Endothelial cell of umbilical vein (primary cell): ENCODE measurements at regions not wholly inside any gene's neighbourhood (a gene's known extent, or its start where the extent isn't known, plus 50 kb on each side); places are given as distances from the start of the nearest gene placed in this dataset.

Experiments used
- BruUV-seq: library from RNA; stranded (reverse); fragments of 400-500 nt; replicated peaks from 2 replicates; lab custom pipeline; 2021; lab: Mats Ljungman, UMichigan
- CTCF ChIA-PET: fragments of 300-600, 350-600 bp; sonication (Branson Sonifier 250); formaldehyde crosslinking; loops from one replicate; lab custom pipeline; 2021; ENCODE audit warnings: antibody characterized with exemption, inconsistent platforms; lab: Charles Lee
- POLR2A ChIA-PET: fragments of 300-600, 350-600 bp; sonication (Branson Sonifier 250); formaldehyde crosslinking; loops from one replicate; lab custom pipeline; 2021; ENCODE audit warnings: antibody characterized with exemption, inconsistent platforms; lab: Charles Lee
- DNase-seq: peaks from one replicate; pipeline ENCODE4 v3.0.0-alpha.2; 2011; ENCODE audit warnings: low read depth, low spot score
- FAIRE-seq: peaks from 2 replicates; lab custom pipeline; 2011; peaks lifted over from hg19 to GRCh38; lab: Jason Lieb, UNC
- H2AFZ ChIP-seq: 2 replicates; pipeline ENCODE4 v1.6.0; 2012; ENCODE audit warnings: low read depth, low read length, control low read depth, inconsistent platforms
- H3K27ac ChIP-seq: 2 replicates; pipeline ENCODE4 v1.5.1; 2011; ENCODE audit warnings: low read depth, mild to moderate bottlenecking, control low read depth, low read length, moderate library complexity; ENCODE audit not compliant: insufficient read depth
- H3K27me3 ChIP-seq, 2 experiments: 2 replicates each; pipeline versions ENCODE4 v1.6.0 to v1.6.1; 2011; ENCODE audit warnings: low read length in 2 of 2, mixed read lengths in 1 of 2; ENCODE audit not compliant: control insufficient read depth in 2 of 2, insufficient read depth in 2 of 2
- H3K36me3 ChIP-seq, 2 experiments: 2 replicates in 1 of 2; 3 replicates in 1 of 2; pipeline ENCODE4 v1.5.1; 2011; ENCODE audit warnings: low read length in 2 of 2, mild to moderate bottlenecking in 1 of 2, moderate library complexity in 1 of 2; ENCODE audit not compliant: control insufficient read depth in 2 of 2, insufficient read depth in 2 of 2; ENCODE audit errors: extremely low read depth in 1 of 2
- H3K4me1 ChIP-seq: 3 replicates; pipeline ENCODE4 v1.5.1; 2011; ENCODE audit warnings: mild to moderate bottlenecking, low read length; ENCODE audit not compliant: control insufficient read depth, insufficient read depth; ENCODE audit errors: extremely low read depth
- H3K4me2 ChIP-seq: 2 replicates; pipeline ENCODE4 v1.6.1; 2011; ENCODE audit warnings: low read length, control low read depth, mixed read lengths; ENCODE audit not compliant: insufficient read depth
- H3K4me3 ChIP-seq, 3 experiments: fragments of 200-600 bp in 1 of 3; sonication (generic), shearing (Covaris generic) in 1 of 3; replicated peaks in 1 of 3; 2 replicates each; pipeline ENCODE4 v1.5.1; 2011 to 2016; ENCODE audit warnings: control low read depth in 3 of 3, low read length in 3 of 3, mild to moderate bottlenecking in 2 of 3, inconsistent platforms in 1 of 3, low read depth in 1 of 3, moderate library complexity in 1 of 3; ENCODE audit not compliant: insufficient read depth in 1 of 3
- H3K79me2 ChIP-seq: 2 replicates; pipeline ENCODE4 v1.6.0; 2012; ENCODE audit warnings: low read length, inconsistent platforms; ENCODE audit not compliant: control insufficient read depth, insufficient read depth
- H3K9ac ChIP-seq: replicated peaks from 2 replicates; pipeline ENCODE3; 2011; ENCODE audit warnings: low read length, control low read depth; ENCODE audit not compliant: insufficient read depth; ENCODE audit errors: extremely low read depth
- H3K9me1 ChIP-seq: replicated peaks from 3 replicates; pipeline ENCODE4 v1.6.0; 2011; ENCODE audit warnings: mild to moderate bottlenecking, low read length; ENCODE audit not compliant: control insufficient read depth, insufficient read depth; ENCODE audit errors: extremely low read depth
- H3K9me3 ChIP-seq: replicated peaks from 2 replicates; pipeline ENCODE4 v1.5.1; 2012; ENCODE audit warnings: low read length, inconsistent platforms; ENCODE audit not compliant: control insufficient read depth, insufficient read depth
- H4K20me1 ChIP-seq: replicated peaks from 2 replicates; pipeline ENCODE3; 2011; ENCODE audit warnings: mild to moderate bottlenecking, low read length; ENCODE audit not compliant: control insufficient read depth, insufficient read depth; ENCODE audit errors: extremely low read depth
- EZH2 ChIP-seq: IDR thresholded peaks from 2 replicates; pipeline ENCODE4 v1.6.1; 2012; ENCODE audit warnings: borderline replicate concordance, low read depth, mild to moderate bottlenecking, moderate library complexity, low read length, inconsistent platforms; ENCODE audit not compliant: severe bottlenecking
- FOS ChIP-seq: IDR thresholded peaks from 2 replicates; pipeline ENCODE4 v1.6.1; 2011; ENCODE audit warnings: mild to moderate bottlenecking, low read length, moderate library complexity, borderline replicate concordance; ENCODE audit not compliant: insufficient read depth
- GATA2 ChIP-seq: IDR thresholded peaks from 2 replicates; pipeline ENCODE4 v1.7.0; 2011; ENCODE audit warnings: low read depth, mild to moderate bottlenecking, moderate library complexity, mixed read lengths, low read length; ENCODE audit not compliant: insufficient read length, insufficient read depth
- JUN ChIP-seq: IDR thresholded peaks from 2 replicates; pipeline ENCODE4 v1.6.1; 2011; ENCODE audit warnings: borderline replicate concordance, low read depth; ENCODE audit not compliant: insufficient read length, insufficient read depth
- MAX ChIP-seq: IDR thresholded peaks from 2 replicates; pipeline ENCODE4 v1.6.1; 2011; ENCODE audit not compliant: insufficient read depth, insufficient read length
- MYC ChIP-seq: IDR thresholded peaks from one replicate; pipeline ENCODE4 v1.6.1; 2011; ENCODE audit warnings: mild to moderate bottlenecking, low read depth, low read length
- POLR2A ChIP-seq: IDR thresholded peaks from 2 replicates; pipeline ENCODE4 v1.6.1; 2012; ENCODE audit warnings: low read depth, mild to moderate bottlenecking, control low read depth, low read length
- POLR2AphosphoS5 ChIP-seq: IDR thresholded peaks from 2 replicates; pipeline ENCODE4 v1.6.1; 2012; ENCODE audit warnings: low read depth, mild to moderate bottlenecking, control low read depth, low read length, moderate library complexity; ENCODE audit not compliant: insufficient read depth
- dilution Hi-C: fragments of 300-500 bp; cut with MboI; formaldehyde crosslinking; loops from one replicate; pipeline ENCODE4 v1.15.0; 2019; ENCODE audit warnings: low sequenced_read_pairs; ENCODE audit not compliant: extremely low pct_ligation_motif_present
- intact Hi-C: fragments of 100-400 bp; cut with micrococcal nuclease; formaldehyde crosslinking; loops from one replicate; pipeline ENCODE4 v1.10.0; 2022
- TF ChIP-seq, protein P1 (sequence below), 2 donors: IDR thresholded peaks; 1 replicate in 1 of 2; 2 replicates in 1 of 2; pipeline ENCODE4 v1.5.1; 2011; ENCODE audit warnings: low read length in 2 of 2, mild to moderate bottlenecking in 2 of 2, moderate library complexity in 2 of 2, control low read depth in 1 of 2, inconsistent platforms in 1 of 2, low read depth in 1 of 2; ENCODE audit not compliant: insufficient read depth in 1 of 2; ENCODE audit errors: extremely low read depth in 1 of 2

DNA sequence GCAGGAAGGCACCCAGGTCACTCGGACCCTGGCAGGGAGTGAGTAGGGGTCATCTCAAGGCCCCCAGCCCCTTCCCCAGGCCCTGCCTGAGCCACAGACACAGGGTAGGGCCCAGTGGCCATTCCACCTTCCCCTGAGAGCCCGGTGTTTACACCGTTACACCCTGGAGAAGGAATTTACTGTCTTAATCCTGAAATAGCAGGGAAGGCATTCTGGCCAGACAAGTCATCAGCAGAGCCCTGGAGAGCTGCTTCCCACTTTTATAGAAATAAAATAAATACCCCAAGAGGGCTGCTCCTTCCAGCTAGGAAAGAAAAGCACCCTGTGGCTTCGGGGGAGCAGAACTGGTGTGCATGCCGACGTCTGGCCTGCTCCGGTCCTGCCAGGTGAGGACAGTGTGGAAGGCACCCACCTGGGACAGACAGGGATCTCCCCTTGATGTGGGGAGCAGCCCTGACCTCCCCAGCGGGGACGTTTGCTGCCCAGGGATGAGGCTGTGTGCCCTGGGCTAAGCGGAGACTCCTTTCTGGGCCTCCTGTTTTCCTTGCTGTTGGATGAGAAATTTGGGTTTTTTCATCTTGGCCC is 180.0 kb downstream of the MN1 start:
- H3K79me2 ChIP-seq, result no peaks in the 10 kb centered on the region
- no peak overlapping the region for H2AFZ ChIP-seq
- intact Hi-C loops (no loop called here), dilution Hi-C loops (no loop called here)
- H3K36me3 ChIP-seq, result no peaks in the 10 kb centered on the region
- no peak overlapping the region for H3K4me3 ChIP-seq
- ChIA-PET POLR2A (no interaction called here), CTCF (no interaction called here)
- no peaks in the 10 kb centered on the region for H3K4me1 ChIP-seq
- no peak overlapping the region for H3K4me2 ChIP-seq
- BruUV-seq, result no TSS peak
- H3K9me1 ChIP-seq, result no peaks in the 10 kb centered on the region
- FAIRE-seq (no peak), DNase-seq (no peak)
- no peaks in the 10 kb centered on the region for H4K20me1 ChIP-seq
- no peak overlapping the region for H3K27ac ChIP-seq
- no peaks in the 10 kb centered on the region for H3K9me3 ChIP-seq
- TF ChIP-seq POLR2AphosphoS5 (no peak), MYC (no peak), JUN (no peak), FOS (no peak), POLR2A (no peak), EZH2 (no peak), GATA2 (no peak), MAX (no peak)
- TF ChIP-seq, protein P1, sequence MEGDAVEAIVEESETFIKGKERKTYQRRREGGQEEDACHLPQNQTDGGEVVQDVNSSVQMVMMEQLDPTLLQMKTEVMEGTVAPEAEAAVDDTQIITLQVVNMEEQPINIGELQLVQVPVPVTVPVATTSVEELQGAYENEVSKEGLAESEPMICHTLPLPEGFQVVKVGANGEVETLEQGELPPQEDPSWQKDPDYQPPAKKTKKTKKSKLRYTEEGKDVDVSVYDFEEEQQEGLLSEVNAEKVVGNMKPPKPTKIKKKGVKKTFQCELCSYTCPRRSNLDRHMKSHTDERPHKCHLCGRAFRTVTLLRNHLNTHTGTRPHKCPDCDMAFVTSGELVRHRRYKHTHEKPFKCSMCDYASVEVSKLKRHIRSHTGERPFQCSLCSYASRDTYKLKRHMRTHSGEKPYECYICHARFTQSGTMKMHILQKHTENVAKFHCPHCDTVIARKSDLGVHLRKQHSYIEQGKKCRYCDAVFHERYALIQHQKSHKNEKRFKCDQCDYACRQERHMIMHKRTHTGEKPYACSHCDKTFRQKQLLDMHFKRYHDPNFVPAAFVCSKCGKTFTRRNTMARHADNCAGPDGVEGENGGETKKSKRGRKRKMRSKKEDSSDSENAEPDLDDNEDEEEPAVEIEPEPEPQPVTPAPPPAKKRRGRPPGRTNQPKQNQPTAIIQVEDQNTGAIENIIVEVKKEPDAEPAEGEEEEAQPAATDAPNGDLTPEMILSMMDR (IDR thresholded peaks at IDR 0.05; ENCODE audit: extremely low read depth in 1 of 2, insufficient read depth in 1 of 2, low read depth in 1 of 2, low read length in 2 of 2), result no peak
- H3K27me3 ChIP-seq, result peaks cover 2 to 4% of the 10 kb centered on the region in 2 experiments
- no peak overlapping the region for H3K9ac ChIP-seq
